ENCODE measurements at regions not wholly inside any gene's neighbourhood (a gene's known extent, or its start where the extent isn't known, plus 50 kb on each side); places are given as distances from the start of the nearest gene placed in this dataset.

GRCh38 chrX:4932790-4933189 is 1219.3 kb upstream of the PRKX start:
- no peaks in the 10 kb centered on the region for H3K9me3 ChIP-seq
- H3K27me3 ChIP-seq: no peaks in the 10 kb centered on the region
- H3K36me3 ChIP-seq: no peaks in the 10 kb centered on the region
- TF ChIP-seq CTCF (IDR thresholded peaks at IDR 0.05; ENCODE audit: low read depth, low read length): no peak
- no peak overlapping the region for H3K4me3 ChIP-seq (ENCODE audit: low read depth, low read length)
- no peak for DNase-seq
- no peaks in the 10 kb centered on the region for H3K4me1 ChIP-seq

- H3K9me3 ChIP-seq: no peaks in the 10 kb centered on the region
- no peaks in the 10 kb centered on the region for H3K27me3 ChIP-seq
- no peak overlapping the region for H3K4me3 ChIP-seq (ENCODE audit: low read depth, low read length)
- no peak for DNase-seq
- H3K36me3 ChIP-seq: no peaks in the 10 kb centered on the region
- no peak for TF ChIP-seq CTCF (IDR thresholded peaks at IDR 0.05; ENCODE audit: low read depth, low read length)
- H3K4me1 ChIP-seq: no peaks in the 10 kb centered on the region
Observed at GRCh38 chrX:4930426-4930825, 1217.0 kb upstream of the PRKX start.

GRCh38 chrX:4925911-4926310 is 1212.5 kb upstream of the PRKX start:
- no peak for DNase-seq
- TF ChIP-seq CTCF (IDR thresholded peaks at IDR 0.05; ENCODE audit: low read depth, low read length): no peak
- H3K36me3 ChIP-seq: no peaks in the 10 kb centered on the region
- H3K4me1 ChIP-seq: no peaks in the 10 kb centered on the region
- H3K27me3 ChIP-seq: no peaks in the 10 kb centered on the region
- no peak overlapping the region for H3K4me3 ChIP-seq (ENCODE audit: low read depth, low read length)
- no peaks in the 10 kb centered on the region for H3K9me3 ChIP-seq

GRCh38 chrX:4909348-4909747 is 1195.9 kb upstream of the PRKX start:
- Histone ChIP-seq H3K4me3 (ENCODE audit: low read depth, low read length) (no peak overlapping the region), H3K4me1 (no peaks in the 10 kb centered on the region), H3K9me3 (no peaks in the 10 kb centered on the region), H3K36me3 (no peaks in the 10 kb centered on the region), H3K27me3 (no peaks in the 10 kb centered on the region)
- DNase-seq: no peak
- no peak for TF ChIP-seq CTCF (IDR thresholded peaks at IDR 0.05; ENCODE audit: low read depth, low read length)

- H3K4me3 ChIP-seq (ENCODE audit: low read depth, low read length): no peak overlapping the region
- TF ChIP-seq CTCF (IDR thresholded peaks at IDR 0.05; ENCODE audit: low read depth, low read length): no peak
- H3K4me1 ChIP-seq: no peaks in the 10 kb centered on the region
- DNase-seq: no peak
- no peaks in the 10 kb centered on the region for H3K27me3 ChIP-seq
- H3K36me3 ChIP-seq: no peaks in the 10 kb centered on the region
- no peaks in the 10 kb centered on the region for H3K9me3 ChIP-seq
Observed at GRCh38 chrX:4905576-4905975, 1192.1 kb upstream of the PRKX start.

- DNase-seq: no peak
- H3K4me1 ChIP-seq: no peaks in the 10 kb centered on the region
- no peaks in the 10 kb centered on the region for H3K9me3 ChIP-seq
- H3K4me3 ChIP-seq (ENCODE audit: low read depth, low read length): no peak overlapping the region
- no peak for TF ChIP-seq CTCF (IDR thresholded peaks at IDR 0.05; ENCODE audit: low read depth, low read length)
- H3K36me3 ChIP-seq: no peaks in the 10 kb centered on the region
- H3K27me3 ChIP-seq: no peaks in the 10 kb centered on the region
Observed at GRCh38 chrX:4881277-4881676, 1167.8 kb upstream of the PRKX start.

All from BE2C (cell line).